Esophagus muscularis mucosa (tissue), 4 donors: ENCODE measurements at regions not wholly inside any gene's neighbourhood (a gene's known extent, or its start where the extent isn't known, plus 50 kb on each side); places are given as distances from the start of the nearest gene placed in this dataset.

Source experiments
- EP300 ChIP-seq: sonication (generic); formaldehyde crosslinking; IDR thresholded peaks from one replicate; pipeline ENCODE4 v1.6.1; 2017; ENCODE audit warnings: antibody characterized with exemption
- POLR2AphosphoS5 ChIP-seq, 2 donors: sonication (generic); formaldehyde crosslinking; IDR thresholded peaks; one replicate each; pipeline ENCODE4 v1.6.1; 2017; ENCODE audit warnings: antibody characterized with exemption in 2 of 2
- TF ChIP-seq, protein P1 (sequence below), 3 experiments: fragments of 200-600 bp in 2 of 3; fragments of 450-650 bp in 1 of 3; sonication (generic) in 2 of 3; IDR thresholded peaks; one replicate each; pipeline ENCODE4 v1.5.1; 2017 to 2019; ENCODE audit warnings: antibody characterized with exemption in 3 of 3, mild to moderate bottlenecking in 2 of 3, moderate library complexity in 1 of 3

DNA sequence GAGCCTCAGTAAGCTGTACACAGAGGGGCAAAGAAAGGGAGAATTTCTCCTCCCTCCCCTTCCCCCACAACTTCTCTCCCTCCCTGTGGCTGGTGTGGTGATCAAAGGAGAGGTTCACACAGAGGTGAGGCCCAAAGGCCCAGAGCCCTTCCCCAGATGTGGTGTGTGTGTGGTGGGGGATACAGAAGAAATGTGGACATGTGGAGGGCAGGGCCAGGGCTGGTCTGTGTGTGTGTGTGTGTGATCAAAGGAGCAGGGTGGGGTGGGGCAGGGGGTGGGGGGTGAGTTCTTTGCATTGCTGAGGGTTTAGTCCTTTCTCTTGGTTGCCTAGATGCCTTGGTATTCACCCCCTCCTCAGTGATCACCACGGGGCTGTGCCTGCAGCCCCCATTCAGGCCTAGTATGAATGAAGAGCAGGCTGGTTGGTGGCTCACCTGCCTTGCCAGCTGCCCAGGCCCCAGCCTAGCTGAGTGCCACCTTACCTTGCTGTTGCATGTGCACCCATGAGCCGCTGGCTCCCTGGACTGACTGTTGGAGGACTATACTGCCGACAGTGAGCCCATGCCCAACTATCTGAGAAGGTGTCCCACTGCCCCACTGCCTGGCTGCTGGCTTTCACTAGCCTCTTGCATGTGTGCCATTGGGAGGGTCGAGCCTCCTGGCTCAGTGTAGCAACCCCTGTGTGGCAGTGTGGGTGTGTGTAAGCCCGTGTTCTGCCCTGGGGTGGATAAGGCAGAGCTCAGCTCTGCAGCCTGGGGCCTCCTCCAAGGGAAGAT lies 101.9 kb downstream of the EFNB1 start:
- TF ChIP-seq, protein P1, sequence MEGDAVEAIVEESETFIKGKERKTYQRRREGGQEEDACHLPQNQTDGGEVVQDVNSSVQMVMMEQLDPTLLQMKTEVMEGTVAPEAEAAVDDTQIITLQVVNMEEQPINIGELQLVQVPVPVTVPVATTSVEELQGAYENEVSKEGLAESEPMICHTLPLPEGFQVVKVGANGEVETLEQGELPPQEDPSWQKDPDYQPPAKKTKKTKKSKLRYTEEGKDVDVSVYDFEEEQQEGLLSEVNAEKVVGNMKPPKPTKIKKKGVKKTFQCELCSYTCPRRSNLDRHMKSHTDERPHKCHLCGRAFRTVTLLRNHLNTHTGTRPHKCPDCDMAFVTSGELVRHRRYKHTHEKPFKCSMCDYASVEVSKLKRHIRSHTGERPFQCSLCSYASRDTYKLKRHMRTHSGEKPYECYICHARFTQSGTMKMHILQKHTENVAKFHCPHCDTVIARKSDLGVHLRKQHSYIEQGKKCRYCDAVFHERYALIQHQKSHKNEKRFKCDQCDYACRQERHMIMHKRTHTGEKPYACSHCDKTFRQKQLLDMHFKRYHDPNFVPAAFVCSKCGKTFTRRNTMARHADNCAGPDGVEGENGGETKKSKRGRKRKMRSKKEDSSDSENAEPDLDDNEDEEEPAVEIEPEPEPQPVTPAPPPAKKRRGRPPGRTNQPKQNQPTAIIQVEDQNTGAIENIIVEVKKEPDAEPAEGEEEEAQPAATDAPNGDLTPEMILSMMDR (IDR thresholded peaks at IDR 0.05) = no peak
- no peak for TF ChIP-seq EP300
- TF ChIP-seq POLR2AphosphoS5 (IDR thresholded peaks at IDR 0.05) = no peak
